ENCODE measurements at regions not wholly inside any gene's neighbourhood (a gene's known extent, or its start where the extent isn't known, plus 50 kb on each side); places are given as distances from the start of the nearest gene placed in this dataset.

DNA sequence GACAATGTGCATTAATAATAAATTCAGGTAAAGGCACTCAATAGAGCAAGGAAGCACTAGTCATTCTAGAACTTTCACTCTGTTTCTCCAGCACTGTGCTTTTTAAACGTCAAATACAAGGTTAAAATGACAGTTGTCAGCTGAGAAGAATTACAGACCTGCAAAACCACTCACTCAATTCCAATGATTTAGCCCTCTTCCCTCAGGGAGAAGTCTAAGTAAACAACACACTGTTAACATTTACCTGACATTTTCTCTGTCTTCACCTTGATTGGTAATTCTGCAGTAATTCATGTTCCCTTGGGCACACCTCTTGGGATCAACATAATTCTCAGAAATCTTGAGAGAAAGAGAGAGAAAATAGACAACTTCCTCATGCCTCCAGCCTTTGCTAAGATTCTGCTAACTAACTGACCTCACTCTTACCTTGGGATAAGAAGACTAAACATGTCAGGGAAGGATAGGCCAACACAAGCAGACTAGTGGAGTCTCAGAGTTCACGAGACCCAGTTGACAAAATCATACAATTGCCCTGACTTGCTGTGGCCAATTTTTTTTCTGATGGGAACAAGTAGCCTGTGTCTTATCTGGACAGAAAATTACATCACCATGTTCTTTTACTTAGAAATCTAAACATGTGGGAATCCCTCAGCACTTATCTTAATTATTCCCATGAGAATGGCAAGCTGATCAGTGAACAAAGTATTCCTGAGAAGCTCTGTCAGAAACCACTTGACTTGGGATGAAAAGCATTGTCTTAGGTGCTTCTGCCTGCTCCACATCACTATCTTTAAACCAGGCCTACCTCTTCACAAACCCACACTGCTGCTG is 516.8 kb upstream of the FAT3 start:
- Histone ChIP-seq H3K36me3 (ENCODE audit: control insufficient read depth in 2 of 2, insufficient read depth in 2 of 2, low read length in 1 of 2) (no peaks in the 10 kb centered on the region), H3K4me3 (ENCODE audit: low read depth in 1 of 2, low read length in 2 of 2) (no peak overlapping the region), H3K27me3 (ENCODE audit: control insufficient read depth in 1 of 2, insufficient read depth in 2 of 2, low read length in 2 of 2) (no peaks in the 10 kb centered on the region), H3K9me3 (ENCODE audit: control insufficient read depth in 2 of 2, insufficient read depth in 1 of 2, low read depth in 1 of 2, low read length in 1 of 2) (no peaks in the 10 kb centered on the region), H3K4me1 (ENCODE audit: control insufficient read depth in 2 of 2, insufficient read depth in 2 of 2, low read length in 1 of 2) (no peaks in the 10 kb centered on the region), H3K27ac (ENCODE audit: low read depth in 2 of 2, low read length in 1 of 2) (no peak overlapping the region)
- WGBS, 2 donors = 29 to 34% methylated on average over 2 of the region's 2 CpGs

DNA sequence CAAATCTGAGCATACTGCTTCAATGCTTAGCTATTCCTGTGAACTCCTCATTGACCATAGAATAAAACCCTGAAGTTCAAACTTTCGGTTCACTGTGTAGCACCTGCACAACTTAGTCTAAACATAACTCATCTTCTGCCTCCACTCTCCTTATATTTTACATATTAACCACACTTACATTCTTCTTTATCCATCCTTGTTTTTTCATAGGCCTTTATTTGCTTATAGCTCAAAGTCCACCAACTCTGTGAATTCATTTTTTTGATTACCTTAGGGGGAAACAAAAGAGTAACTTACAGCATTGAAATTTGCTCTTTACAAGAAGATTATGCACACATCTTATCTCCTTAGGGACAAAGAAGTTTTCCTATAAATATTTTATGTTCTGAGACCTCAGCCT is 521.6 kb upstream of the FAT3 start:
- H3K4me1 ChIP-seq (ENCODE audit: control insufficient read depth in 2 of 2, insufficient read depth in 2 of 2, low read length in 1 of 2) = no peaks in the 10 kb centered on the region
- 49 to 64% methylated on average over 1 of the region's 1 CpG for WGBS, 2 donors
- no peak overlapping the region for H3K27ac ChIP-seq (ENCODE audit: low read depth in 2 of 2, low read length in 1 of 2)
- H3K36me3 ChIP-seq (ENCODE audit: control insufficient read depth in 2 of 2, insufficient read depth in 2 of 2, low read length in 1 of 2) = no peaks in the 10 kb centered on the region
- H3K9me3 ChIP-seq (ENCODE audit: control insufficient read depth in 2 of 2, insufficient read depth in 1 of 2, low read depth in 1 of 2, low read length in 1 of 2) = no peaks in the 10 kb centered on the region
- no peaks in the 10 kb centered on the region for H3K27me3 ChIP-seq (ENCODE audit: control insufficient read depth in 1 of 2, insufficient read depth in 2 of 2, low read length in 2 of 2)
- no peak overlapping the region for H3K4me3 ChIP-seq (ENCODE audit: low read depth in 1 of 2, low read length in 2 of 2)

DNA sequence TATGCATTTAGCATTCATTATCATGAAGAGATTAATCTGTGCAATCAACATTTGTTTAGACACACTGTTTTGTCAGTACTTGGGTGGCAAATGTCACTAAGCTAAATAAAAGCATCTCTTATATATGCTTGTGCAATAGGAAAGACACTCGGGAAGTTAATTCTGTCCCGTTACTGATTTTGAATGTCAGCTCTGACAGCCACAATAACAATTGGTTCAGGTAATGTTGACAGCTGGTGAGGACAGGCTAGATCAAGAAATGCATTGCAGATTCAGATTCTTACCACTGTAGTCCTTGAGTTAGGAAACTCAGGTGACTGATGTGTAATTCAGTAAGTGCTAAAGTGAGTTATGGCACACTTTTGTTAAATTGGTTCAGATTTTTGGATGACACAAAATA is 523.8 kb upstream of the FAT3 start:
- no peaks in the 10 kb centered on the region for H3K27me3 ChIP-seq (ENCODE audit: control insufficient read depth in 1 of 2, insufficient read depth in 2 of 2, low read length in 2 of 2)
- H3K36me3 ChIP-seq (ENCODE audit: control insufficient read depth in 2 of 2, insufficient read depth in 2 of 2, low read length in 1 of 2) = no peaks in the 10 kb centered on the region
- no peak overlapping the region for H3K4me3 ChIP-seq (ENCODE audit: low read depth in 1 of 2, low read length in 2 of 2)
- 62 to 64% methylated on average over 2 of the region's 2 CpGs for WGBS, 2 donors
- no peaks in the 10 kb centered on the region for H3K4me1 ChIP-seq (ENCODE audit: control insufficient read depth in 2 of 2, insufficient read depth in 2 of 2, low read length in 1 of 2)
- H3K9me3 ChIP-seq (ENCODE audit: control insufficient read depth in 2 of 2, insufficient read depth in 1 of 2, low read depth in 1 of 2, low read length in 1 of 2) = no peaks in the 10 kb centered on the region
- H3K27ac ChIP-seq (ENCODE audit: low read depth in 2 of 2, low read length in 1 of 2) = no peak overlapping the region

DNA sequence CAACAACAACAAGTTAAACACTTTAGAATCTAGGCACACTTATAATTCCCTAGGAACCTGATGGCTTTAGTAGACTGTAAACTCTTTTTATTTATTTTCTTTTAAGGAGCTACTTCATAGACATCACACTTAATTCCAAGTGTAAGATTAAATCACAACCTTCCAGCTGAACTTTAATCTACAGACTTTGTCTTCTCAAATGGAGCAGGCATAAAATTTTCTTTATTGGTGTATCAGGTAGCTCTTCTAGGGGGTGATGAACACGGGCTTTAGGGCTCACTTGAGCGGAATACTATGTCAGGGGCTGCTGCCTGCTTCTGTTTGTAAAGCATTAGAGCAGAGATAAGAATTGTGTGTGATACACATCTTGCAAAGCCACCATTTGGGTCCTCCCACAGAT is 525.8 kb upstream of the FAT3 start:
- H3K27ac ChIP-seq (ENCODE audit: low read depth in 2 of 2, low read length in 1 of 2) = no peak overlapping the region
- H3K27me3 ChIP-seq (ENCODE audit: control insufficient read depth in 1 of 2, insufficient read depth in 2 of 2, low read length in 2 of 2) = no peaks in the 10 kb centered on the region
- H3K9me3 ChIP-seq (ENCODE audit: control insufficient read depth in 2 of 2, insufficient read depth in 1 of 2, low read depth in 1 of 2, low read length in 1 of 2) = no peaks in the 10 kb centered on the region
- H3K4me3 ChIP-seq (ENCODE audit: low read depth in 1 of 2, low read length in 2 of 2) = no peak overlapping the region
- H3K36me3 ChIP-seq (ENCODE audit: control insufficient read depth in 2 of 2, insufficient read depth in 2 of 2, low read length in 1 of 2) = no peaks in the 10 kb centered on the region
- no peaks in the 10 kb centered on the region for H3K4me1 ChIP-seq (ENCODE audit: control insufficient read depth in 2 of 2, insufficient read depth in 2 of 2, low read length in 1 of 2)
- 33 to 47% methylated on average over 2 of the region's 2 CpGs for WGBS, 2 donors

DNA sequence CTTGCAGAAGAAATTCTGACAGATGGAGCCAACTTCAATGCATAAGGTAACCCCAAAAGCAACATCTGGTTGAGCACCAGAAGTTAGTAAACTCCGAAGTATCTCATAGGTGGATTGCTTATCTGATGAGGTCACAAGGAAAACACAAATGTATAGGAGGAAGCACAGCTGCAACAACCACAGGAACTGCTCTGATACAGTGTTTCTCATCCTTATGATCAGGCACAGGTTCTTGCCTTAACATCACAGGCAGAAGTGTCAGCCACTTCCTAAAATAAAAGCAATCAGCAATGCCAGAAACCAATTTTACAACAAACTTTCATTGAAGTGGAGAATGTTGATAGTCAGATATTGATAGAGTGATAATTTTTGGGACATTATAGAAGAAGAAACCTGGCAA is 530.3 kb upstream of the FAT3 start:
- Histone ChIP-seq H3K27me3 (ENCODE audit: control insufficient read depth in 1 of 2, insufficient read depth in 2 of 2, low read length in 2 of 2) (no peaks in the 10 kb centered on the region), H3K4me3 (ENCODE audit: low read depth in 1 of 2, low read length in 2 of 2) (no peak overlapping the region), H3K36me3 (ENCODE audit: control insufficient read depth in 2 of 2, insufficient read depth in 2 of 2, low read length in 1 of 2) (no peaks in the 10 kb centered on the region), H3K4me1 (ENCODE audit: control insufficient read depth in 2 of 2, insufficient read depth in 2 of 2, low read length in 1 of 2) (no peaks in the 10 kb centered on the region), H3K27ac (ENCODE audit: low read depth in 2 of 2, low read length in 1 of 2) (no peak overlapping the region), H3K9me3 (ENCODE audit: control insufficient read depth in 2 of 2, insufficient read depth in 1 of 2, low read depth in 1 of 2, low read length in 1 of 2) (no peaks in the 10 kb centered on the region)
- 61 to 73% methylated on average over 1 of the region's 1 CpG for WGBS, 2 donors

DNA sequence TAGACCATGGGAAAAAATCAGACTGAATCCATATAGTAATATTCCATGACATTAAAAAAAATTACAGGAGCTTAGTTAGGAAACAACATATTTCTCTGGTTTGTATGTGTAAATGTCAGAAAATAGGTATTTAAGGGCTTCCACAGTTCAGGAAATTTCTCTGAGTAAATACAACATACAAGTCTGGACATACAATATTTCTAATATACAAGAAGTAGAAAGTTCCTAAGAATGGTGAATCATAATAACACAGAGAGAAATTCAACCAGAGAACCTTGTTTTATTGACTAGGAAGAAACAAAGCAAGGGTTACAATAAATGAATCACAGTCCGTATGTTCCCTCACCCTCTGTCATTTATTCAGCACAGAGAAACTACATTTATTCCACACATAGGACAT is 532.7 kb upstream of the FAT3 start:
- no peaks in the 10 kb centered on the region for H3K36me3 ChIP-seq (ENCODE audit: control insufficient read depth in 2 of 2, insufficient read depth in 2 of 2, low read length in 1 of 2)
- no peaks in the 10 kb centered on the region for H3K4me1 ChIP-seq (ENCODE audit: control insufficient read depth in 2 of 2, insufficient read depth in 2 of 2, low read length in 1 of 2)
- no peak overlapping the region for H3K4me3 ChIP-seq (ENCODE audit: low read depth in 1 of 2, low read length in 2 of 2)
- H3K9me3 ChIP-seq (ENCODE audit: control insufficient read depth in 2 of 2, insufficient read depth in 1 of 2, low read depth in 1 of 2, low read length in 1 of 2) = no peaks in the 10 kb centered on the region
- 58 to 70% methylated on average over 1 of the region's 1 CpG for WGBS, 2 donors
- H3K27ac ChIP-seq (ENCODE audit: low read depth in 2 of 2, low read length in 1 of 2) = no peak overlapping the region
- H3K27me3 ChIP-seq (ENCODE audit: control insufficient read depth in 1 of 2, insufficient read depth in 2 of 2, low read length in 2 of 2) = no peaks in the 10 kb centered on the region

DNA sequence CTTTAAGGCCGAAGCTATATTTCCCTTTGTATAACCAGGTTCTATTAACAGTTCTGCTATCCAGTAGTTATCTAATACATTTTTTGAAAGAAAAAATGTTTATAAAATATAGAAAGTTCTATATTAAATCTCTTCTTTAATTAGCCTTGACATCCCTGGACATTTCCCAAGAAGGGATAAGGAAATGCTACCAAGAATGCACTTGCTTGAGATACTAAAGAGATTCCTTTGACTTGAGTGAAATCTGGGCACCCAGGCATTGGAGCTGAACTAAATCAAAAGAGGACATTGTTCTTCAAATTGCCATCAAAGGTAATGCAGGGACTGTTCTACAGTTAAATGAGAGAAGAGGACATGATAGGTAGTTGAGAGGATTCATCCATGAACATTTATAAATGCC is 535.9 kb upstream of the FAT3 start:
- Histone ChIP-seq H3K27ac (ENCODE audit: low read depth in 2 of 2, low read length in 1 of 2) (no peak overlapping the region), H3K36me3 (ENCODE audit: control insufficient read depth in 2 of 2, insufficient read depth in 2 of 2, low read length in 1 of 2) (no peaks in the 10 kb centered on the region), H3K27me3 (ENCODE audit: control insufficient read depth in 1 of 2, insufficient read depth in 2 of 2, low read length in 2 of 2) (no peaks in the 10 kb centered on the region), H3K4me3 (ENCODE audit: low read depth in 1 of 2, low read length in 2 of 2) (no peak overlapping the region), H3K4me1 (ENCODE audit: control insufficient read depth in 2 of 2, insufficient read depth in 2 of 2, low read length in 1 of 2) (no peaks in the 10 kb centered on the region), H3K9me3 (ENCODE audit: control insufficient read depth in 2 of 2, insufficient read depth in 1 of 2, low read depth in 1 of 2, low read length in 1 of 2) (no peaks in the 10 kb centered on the region)
- WGBS, 2 donors = 88 to 91% methylated on average over 1 of the region's 1 CpG

DNA sequence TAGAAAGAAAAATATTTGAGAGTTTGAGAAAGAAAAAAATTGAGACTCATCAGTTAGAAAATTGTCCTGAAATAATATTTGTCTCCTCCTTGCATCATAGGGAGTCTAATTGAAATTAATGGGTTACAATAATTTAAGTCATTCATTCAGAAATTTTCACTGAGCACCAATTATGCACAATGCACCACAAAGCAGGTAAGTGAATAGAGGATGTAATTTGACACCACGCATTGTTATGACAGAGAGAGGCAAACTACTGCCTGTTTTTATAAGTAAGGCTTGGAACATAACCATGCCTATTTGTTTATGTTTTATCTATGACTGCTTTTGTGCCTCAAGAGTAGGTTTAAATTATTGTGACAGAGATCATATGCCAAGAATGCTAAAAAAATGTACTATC is 537.9 kb upstream of the FAT3 start:
- Histone ChIP-seq H3K4me1 (ENCODE audit: control insufficient read depth in 2 of 2, insufficient read depth in 2 of 2, low read length in 1 of 2) (no peaks in the 10 kb centered on the region), H3K27ac (ENCODE audit: low read depth in 2 of 2, low read length in 1 of 2) (no peak overlapping the region), H3K36me3 (ENCODE audit: control insufficient read depth in 2 of 2, insufficient read depth in 2 of 2, low read length in 1 of 2) (no peaks in the 10 kb centered on the region), H3K4me3 (ENCODE audit: low read depth in 1 of 2, low read length in 2 of 2) (no peak overlapping the region), H3K27me3 (ENCODE audit: control insufficient read depth in 1 of 2, insufficient read depth in 2 of 2, low read length in 2 of 2) (no peaks in the 10 kb centered on the region), H3K9me3 (ENCODE audit: control insufficient read depth in 2 of 2, insufficient read depth in 1 of 2, low read depth in 1 of 2, low read length in 1 of 2) (no peaks in the 10 kb centered on the region)
- WGBS, 2 donors = 71 to 76% methylated on average over 1 of the region's 1 CpG

DNA sequence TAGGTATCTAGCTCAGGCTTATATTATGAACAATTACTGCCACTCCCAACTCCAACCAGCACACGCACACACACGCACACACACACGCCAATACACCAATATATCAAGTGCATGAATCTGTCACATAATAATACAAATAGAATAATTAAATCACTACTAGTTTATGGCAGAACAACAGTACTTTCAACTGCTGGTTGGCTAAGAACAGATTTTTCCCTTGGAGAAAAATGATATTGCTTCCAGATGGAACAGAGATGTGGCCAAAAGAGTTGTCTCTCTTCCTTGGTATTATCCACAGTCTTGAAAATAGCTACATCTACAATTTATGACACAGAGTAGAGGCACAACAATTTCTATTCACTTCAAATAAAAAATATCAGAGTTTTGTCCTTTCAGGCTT is 538.3 kb upstream of the FAT3 start:
- H3K36me3 ChIP-seq (ENCODE audit: control insufficient read depth in 2 of 2, insufficient read depth in 2 of 2, low read length in 1 of 2) = no peaks in the 10 kb centered on the region
- H3K9me3 ChIP-seq (ENCODE audit: control insufficient read depth in 2 of 2, insufficient read depth in 1 of 2, low read depth in 1 of 2, low read length in 1 of 2) = no peaks in the 10 kb centered on the region
- no peak overlapping the region for H3K4me3 ChIP-seq (ENCODE audit: low read depth in 1 of 2, low read length in 2 of 2)
- 74 to 81% methylated on average over 3 of the region's 3 CpGs for WGBS, 2 donors
- no peak overlapping the region for H3K27ac ChIP-seq (ENCODE audit: low read depth in 2 of 2, low read length in 1 of 2)
- no peaks in the 10 kb centered on the region for H3K27me3 ChIP-seq (ENCODE audit: control insufficient read depth in 1 of 2, insufficient read depth in 2 of 2, low read length in 2 of 2)
- H3K4me1 ChIP-seq (ENCODE audit: control insufficient read depth in 2 of 2, insufficient read depth in 2 of 2, low read length in 1 of 2) = no peaks in the 10 kb centered on the region

DNA sequence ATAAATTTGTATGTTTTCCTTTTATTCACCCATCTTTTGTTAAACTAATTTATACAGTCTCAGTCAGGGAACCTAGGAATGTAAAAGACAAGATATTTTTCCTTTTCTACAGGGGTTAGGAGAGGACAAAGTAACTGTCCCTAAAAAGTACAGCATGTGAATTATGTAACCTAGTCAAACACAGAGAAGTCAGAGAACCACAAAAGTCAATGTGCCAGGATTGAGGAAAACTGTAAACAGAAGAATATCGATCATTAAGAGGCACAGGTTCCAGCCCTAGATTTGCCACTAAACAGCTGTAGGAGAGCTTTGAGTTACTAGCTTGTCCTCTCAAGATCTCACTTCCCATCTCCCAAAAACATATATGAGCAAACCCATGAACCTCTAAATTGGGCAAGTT is 550.9 kb upstream of the FAT3 start:
- 75 to 83% methylated on average over 1 of the region's 1 CpG for WGBS, 2 donors
- H3K36me3 ChIP-seq (ENCODE audit: control insufficient read depth in 2 of 2, insufficient read depth in 2 of 2, low read length in 1 of 2) = no peaks in the 10 kb centered on the region
- H3K27ac ChIP-seq (ENCODE audit: low read depth in 2 of 2, low read length in 1 of 2) = no peak overlapping the region
- H3K4me3 ChIP-seq (ENCODE audit: low read depth in 1 of 2, low read length in 2 of 2) = no peak overlapping the region
- H3K9me3 ChIP-seq (ENCODE audit: control insufficient read depth in 2 of 2, insufficient read depth in 1 of 2, low read depth in 1 of 2, low read length in 1 of 2) = no peaks in the 10 kb centered on the region
- H3K4me1 ChIP-seq (ENCODE audit: control insufficient read depth in 2 of 2, insufficient read depth in 2 of 2, low read length in 1 of 2) = no peaks in the 10 kb centered on the region
- no peaks in the 10 kb centered on the region for H3K27me3 ChIP-seq (ENCODE audit: control insufficient read depth in 1 of 2, insufficient read depth in 2 of 2, low read length in 2 of 2)

Measured in esophagus (tissue), 2 donors.